ENCODE measurements at regions not wholly inside any gene's neighbourhood (a gene's known extent, or its start where the extent isn't known, plus 50 kb on each side); places are given as distances from the start of the nearest gene placed in this dataset.

DNA sequence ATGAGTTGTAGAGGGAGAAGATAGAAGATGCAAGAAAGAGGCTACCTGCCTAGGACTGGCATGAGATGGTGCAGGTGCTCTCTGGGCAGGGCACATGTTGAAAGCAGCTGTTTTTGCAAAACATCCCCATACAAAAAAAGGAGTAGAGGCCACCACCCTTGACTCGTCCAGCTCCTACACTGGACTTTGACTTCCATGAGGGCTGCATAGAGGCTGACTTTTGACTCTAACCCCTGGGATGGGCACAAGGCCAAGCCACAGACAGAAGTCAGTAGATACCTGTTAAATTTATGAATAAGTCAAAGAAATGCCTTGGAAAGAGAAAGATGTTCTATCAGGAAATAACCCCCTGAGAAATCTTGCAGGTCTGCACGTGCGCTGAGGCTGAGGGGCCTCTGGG is 1139.1 kb upstream of the TMEM132C start:
- no peaks in the 10 kb centered on the region for H3K79me2 ChIP-seq (replicated peaks; ENCODE audit: insufficient read depth, low read length)
- no peaks in the 10 kb centered on the region for H4K20me1 ChIP-seq (ENCODE audit: insufficient read depth)
- TF ChIP-seq TAF1 (IDR thresholded peaks at IDR 0.05; ENCODE audit: low read depth) (no peak), RAD21 (conservative IDR thresholded peaks at IDR 0.05) (no peak), POLR2AphosphoS5 (IDR thresholded peaks at IDR 0.05) (no peak), SMC3 (conservative IDR thresholded peaks at IDR 0.05; ENCODE audit: poor library complexity) (no peak), EP300 (conservative IDR thresholded peaks at IDR 0.05; ENCODE audit: poor library complexity, severe bottlenecking) (no peak), MXI1 (conservative IDR thresholded peaks at IDR 0.05; ENCODE audit: poor library complexity, severe bottlenecking) (no peak)
- TF ChIP-seq, protein P1, sequence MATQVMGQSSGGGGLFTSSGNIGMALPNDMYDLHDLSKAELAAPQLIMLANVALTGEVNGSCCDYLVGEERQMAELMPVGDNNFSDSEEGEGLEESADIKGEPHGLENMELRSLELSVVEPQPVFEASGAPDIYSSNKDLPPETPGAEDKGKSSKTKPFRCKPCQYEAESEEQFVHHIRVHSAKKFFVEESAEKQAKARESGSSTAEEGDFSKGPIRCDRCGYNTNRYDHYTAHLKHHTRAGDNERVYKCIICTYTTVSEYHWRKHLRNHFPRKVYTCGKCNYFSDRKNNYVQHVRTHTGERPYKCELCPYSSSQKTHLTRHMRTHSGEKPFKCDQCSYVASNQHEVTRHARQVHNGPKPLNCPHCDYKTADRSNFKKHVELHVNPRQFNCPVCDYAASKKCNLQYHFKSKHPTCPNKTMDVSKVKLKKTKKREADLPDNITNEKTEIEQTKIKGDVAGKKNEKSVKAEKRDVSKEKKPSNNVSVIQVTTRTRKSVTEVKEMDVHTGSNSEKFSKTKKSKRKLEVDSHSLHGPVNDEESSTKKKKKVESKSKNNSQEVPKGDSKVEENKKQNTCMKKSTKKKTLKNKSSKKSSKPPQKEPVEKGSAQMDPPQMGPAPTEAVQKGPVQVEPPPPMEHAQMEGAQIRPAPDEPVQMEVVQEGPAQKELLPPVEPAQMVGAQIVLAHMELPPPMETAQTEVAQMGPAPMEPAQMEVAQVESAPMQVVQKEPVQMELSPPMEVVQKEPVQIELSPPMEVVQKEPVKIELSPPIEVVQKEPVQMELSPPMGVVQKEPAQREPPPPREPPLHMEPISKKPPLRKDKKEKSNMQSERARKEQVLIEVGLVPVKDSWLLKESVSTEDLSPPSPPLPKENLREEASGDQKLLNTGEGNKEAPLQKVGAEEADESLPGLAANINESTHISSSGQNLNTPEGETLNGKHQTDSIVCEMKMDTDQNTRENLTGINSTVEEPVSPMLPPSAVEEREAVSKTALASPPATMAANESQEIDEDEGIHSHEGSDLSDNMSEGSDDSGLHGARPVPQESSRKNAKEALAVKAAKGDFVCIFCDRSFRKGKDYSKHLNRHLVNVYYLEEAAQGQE (IDR thresholded peaks at IDR 0.05; ENCODE audit: borderline replicate concordance) = no peak
- TF ChIP-seq, protein P2, sequence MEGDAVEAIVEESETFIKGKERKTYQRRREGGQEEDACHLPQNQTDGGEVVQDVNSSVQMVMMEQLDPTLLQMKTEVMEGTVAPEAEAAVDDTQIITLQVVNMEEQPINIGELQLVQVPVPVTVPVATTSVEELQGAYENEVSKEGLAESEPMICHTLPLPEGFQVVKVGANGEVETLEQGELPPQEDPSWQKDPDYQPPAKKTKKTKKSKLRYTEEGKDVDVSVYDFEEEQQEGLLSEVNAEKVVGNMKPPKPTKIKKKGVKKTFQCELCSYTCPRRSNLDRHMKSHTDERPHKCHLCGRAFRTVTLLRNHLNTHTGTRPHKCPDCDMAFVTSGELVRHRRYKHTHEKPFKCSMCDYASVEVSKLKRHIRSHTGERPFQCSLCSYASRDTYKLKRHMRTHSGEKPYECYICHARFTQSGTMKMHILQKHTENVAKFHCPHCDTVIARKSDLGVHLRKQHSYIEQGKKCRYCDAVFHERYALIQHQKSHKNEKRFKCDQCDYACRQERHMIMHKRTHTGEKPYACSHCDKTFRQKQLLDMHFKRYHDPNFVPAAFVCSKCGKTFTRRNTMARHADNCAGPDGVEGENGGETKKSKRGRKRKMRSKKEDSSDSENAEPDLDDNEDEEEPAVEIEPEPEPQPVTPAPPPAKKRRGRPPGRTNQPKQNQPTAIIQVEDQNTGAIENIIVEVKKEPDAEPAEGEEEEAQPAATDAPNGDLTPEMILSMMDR (IDR thresholded peaks at IDR 0.05; ENCODE audit: poor library complexity, severe bottlenecking) = no peak
- no peaks in the 10 kb centered on the region for H3K27me3 ChIP-seq (ENCODE audit: insufficient read depth, low read depth, low read length)
- H2AFZ ChIP-seq (ENCODE audit: low read depth, low read length) = no peak overlapping the region
- H3K4me2 ChIP-seq (ENCODE audit: low read length) = no peak overlapping the region
- no peak overlapping the region for H3K27ac ChIP-seq (ENCODE audit: low read length)
- H3K9me3 ChIP-seq (ENCODE audit: low read length) = no peaks in the 10 kb centered on the region
- H3K9me2 ChIP-seq (ENCODE audit: insufficient read depth, low read length) = no peaks in the 10 kb centered on the region
- H3K36me3 ChIP-seq (ENCODE audit: insufficient read depth, low read length) = no peaks in the 10 kb centered on the region
- H3K9ac ChIP-seq (ENCODE audit: low read length) = no peak overlapping the region
- no peaks in the 10 kb centered on the region for H3F3A ChIP-seq (ENCODE audit: insufficient read depth, low read length, poor library complexity, severe bottlenecking)
- no peak overlapping the region for H3K4me3 ChIP-seq (ENCODE audit: low read length)

DNA sequence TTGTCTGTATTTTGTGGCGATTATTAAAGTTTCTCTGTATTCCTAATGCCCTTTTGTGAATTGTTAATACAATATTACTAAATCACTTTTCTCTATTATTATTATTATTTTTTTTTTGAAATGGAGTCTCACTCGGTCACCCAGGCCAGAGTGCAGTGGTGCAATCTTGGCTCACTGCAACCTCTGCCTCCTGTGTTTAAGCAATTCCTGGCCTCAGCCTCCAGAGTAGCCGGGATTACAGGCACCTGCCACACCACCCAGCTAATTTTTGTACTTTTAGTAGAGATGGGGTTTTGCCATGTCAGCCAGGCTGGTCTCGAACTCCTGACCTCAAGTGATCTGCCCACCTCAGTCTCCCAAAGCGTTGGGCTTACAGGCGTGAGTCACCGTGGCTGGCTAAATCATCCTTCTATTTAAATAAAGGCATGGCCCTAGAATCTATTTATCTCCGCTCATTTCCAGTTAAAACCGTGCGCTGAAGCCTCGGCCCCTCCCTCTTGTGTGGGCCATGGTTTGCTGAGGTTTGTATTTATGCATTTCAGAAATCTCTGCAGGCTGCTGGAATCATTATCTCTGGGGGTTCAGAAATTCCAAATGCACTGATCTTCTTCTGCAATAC is 1136.4 kb upstream of the TMEM132C start:
- Histone ChIP-seq H3K4me3 (ENCODE audit: low read length) (no peak overlapping the region), H3K9me2 (ENCODE audit: insufficient read depth, low read length) (no peaks in the 10 kb centered on the region), H3K9ac (ENCODE audit: low read length) (no peak overlapping the region), H3K36me3 (ENCODE audit: insufficient read depth, low read length) (no peaks in the 10 kb centered on the region), H4K20me1 (ENCODE audit: insufficient read depth) (no peaks in the 10 kb centered on the region), H3K79me2 (replicated peaks; ENCODE audit: insufficient read depth, low read length) (no peaks in the 10 kb centered on the region), H2AFZ (ENCODE audit: low read depth, low read length) (no peak overlapping the region), H3K27me3 (ENCODE audit: insufficient read depth, low read depth, low read length) (no peaks in the 10 kb centered on the region), H3K4me2 (ENCODE audit: low read length) (no peak overlapping the region), H3K9me3 (ENCODE audit: low read length) (no peaks in the 10 kb centered on the region), H3F3A (ENCODE audit: insufficient read depth, low read length, poor library complexity, severe bottlenecking) (no peaks in the 10 kb centered on the region), H3K27ac (ENCODE audit: low read length) (no peak overlapping the region)
- TF ChIP-seq, protein P1 (IDR thresholded peaks at IDR 0.05; ENCODE audit: borderline replicate concordance) = no peak
- no peak for TF ChIP-seq RAD21 (conservative IDR thresholded peaks at IDR 0.05)
- TF ChIP-seq SMC3 (conservative IDR thresholded peaks at IDR 0.05; ENCODE audit: poor library complexity) = no peak
- TF ChIP-seq, protein P2 (IDR thresholded peaks at IDR 0.05; ENCODE audit: poor library complexity, severe bottlenecking) = no peak
